ENCODE measurements at regions not wholly inside any gene's neighbourhood (a gene's known extent, or its start where the extent isn't known, plus 50 kb on each side); places are given as distances from the start of the nearest gene placed in this dataset.
A peak's percentile ranks its signal among the peaks of the same experiment; 100 is the strongest.

DNA sequence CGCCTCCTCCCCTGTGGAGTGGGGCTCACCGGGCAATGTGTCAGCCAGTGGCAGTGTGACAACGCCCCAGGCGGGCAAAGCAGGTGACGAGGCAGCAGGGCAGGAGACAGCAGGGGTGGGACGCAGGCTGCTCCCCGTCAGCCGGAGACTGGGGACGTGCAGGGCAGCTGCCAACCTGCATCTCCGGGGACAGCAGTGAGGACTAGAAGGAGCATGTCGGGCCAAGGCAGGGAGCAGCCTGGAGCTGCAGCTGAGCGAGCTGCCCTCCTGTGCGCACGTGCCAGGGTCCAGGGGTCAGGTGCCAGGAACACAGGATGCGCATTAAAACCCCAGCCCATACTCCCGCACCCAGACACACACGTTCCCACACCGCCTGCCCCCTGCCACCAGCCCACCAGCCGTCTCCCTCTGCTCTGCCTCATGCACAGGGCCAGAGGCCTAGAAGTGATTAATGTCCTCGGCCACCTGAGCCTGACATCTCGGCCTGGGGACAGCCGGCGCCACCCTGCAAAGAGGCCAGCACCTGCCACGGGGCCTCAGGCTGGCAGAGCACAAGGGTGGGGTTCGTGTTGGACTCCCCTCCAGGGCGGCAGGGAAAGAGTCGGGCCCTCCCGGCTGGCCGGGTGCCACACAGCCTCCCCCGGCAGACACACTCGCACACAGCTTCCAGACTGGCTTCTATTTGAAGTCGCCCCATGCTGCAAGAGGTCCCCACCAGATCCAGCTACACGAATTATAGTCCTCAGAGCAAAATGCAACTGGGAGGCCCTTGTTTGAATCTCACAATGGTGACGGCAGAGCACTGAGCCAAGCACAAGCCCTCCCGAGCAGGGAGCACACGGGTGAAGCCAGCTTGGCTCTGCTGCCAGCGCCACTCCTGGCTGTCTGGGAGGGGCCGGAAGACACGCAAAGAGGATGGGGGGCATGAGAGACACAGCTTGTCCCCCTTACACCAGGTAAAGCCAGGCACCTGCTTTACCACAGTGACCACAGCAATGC is 90.4 kb downstream of the RBFOX3 start:
- peak in 1 of 2 donors; percentile 15 for DNase-seq
- Histone ChIP-seq H3K27ac (no peak overlapping the region), H3K4me3 (no peak overlapping the region), H3K4me1 (no peaks in the 10 kb centered on the region), H3K9me3 (no peaks in the 10 kb centered on the region), H3K36me3 (no peaks in the 10 kb centered on the region), H3K27me3 (peaks cover 0 to 90% (median 39%) of the 10 kb centered on the region in 3 donors)
- TF ChIP-seq CTCF (IDR thresholded peaks at IDR 0.05): no peak
- no peak for TF ChIP-seq POLR2AphosphoS5 (IDR thresholded peaks at IDR 0.05)
- no peak for TF ChIP-seq POLR2A (IDR thresholded peaks at IDR 0.05)
- TF ChIP-seq EP300 (IDR thresholded peaks at IDR 0.05): no peak
- WGBS, 5 donors: 56 to 70% (median 58%) methylated on average over 17 to 39 of the region's 39 CpGs
- intact Hi-C loops (cut with DNase I; ENCODE audit: low total_unique reads): no loop called here

DNA sequence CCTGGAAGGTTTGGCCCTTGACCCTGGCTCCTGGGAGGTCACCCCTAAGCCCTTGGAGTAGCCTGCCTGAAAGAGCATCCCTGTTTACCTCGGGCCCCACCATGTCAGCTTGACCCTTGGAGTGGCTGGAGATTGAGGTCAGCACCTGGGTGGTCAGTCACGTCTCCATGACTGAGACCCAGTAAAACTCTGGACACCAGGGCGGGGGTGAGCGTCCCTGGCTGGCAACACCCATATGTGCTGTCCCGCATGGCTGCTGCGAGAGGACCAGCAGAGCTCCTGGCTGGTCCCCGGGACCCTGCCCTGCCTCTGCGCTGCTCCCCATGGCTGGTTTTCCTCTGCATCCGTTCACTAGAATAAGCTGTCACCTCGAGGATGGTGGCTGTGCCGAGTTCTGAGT is 91.2 kb downstream of the RBFOX3 start:
- H3K4me3 ChIP-seq: no peak overlapping the region
- no peak for DNase-seq
- 69 to 77% (median 74%) methylated on average over 7 to 11 of the region's 11 CpGs for WGBS, 5 donors
- H3K4me1 ChIP-seq: no peaks in the 10 kb centered on the region
- H3K36me3 ChIP-seq: no peaks in the 10 kb centered on the region
- no peaks in the 10 kb centered on the region for H3K9me3 ChIP-seq
- H3K27ac ChIP-seq: no peak overlapping the region
- no peak for TF ChIP-seq CTCF (IDR thresholded peaks at IDR 0.05)
- no peak for TF ChIP-seq POLR2A (IDR thresholded peaks at IDR 0.05)
- TF ChIP-seq POLR2AphosphoS5 (IDR thresholded peaks at IDR 0.05): no peak
- no peak for TF ChIP-seq EP300 (IDR thresholded peaks at IDR 0.05)
- peaks cover 0 to 88% (median 34%) of the 10 kb centered on the region in 3 donors for H3K27me3 ChIP-seq
- intact Hi-C loops (cut with DNase I; ENCODE audit: low total_unique reads): no loop called here

GRCh38 chr17:79518585-79519523 is 92.0 kb downstream of the RBFOX3 start:
- no peak overlapping the region for H3K4me3 ChIP-seq
- DNase-seq: no peak
- H3K27me3 ChIP-seq: peaks cover 0 to 88% (median 28%) of the 10 kb centered on the region in 3 donors
- 55 to 63% (median 59%) methylated on average over 25 to 31 of the region's 31 CpGs for WGBS, 5 donors
- no peak overlapping the region for H3K27ac ChIP-seq
- TF ChIP-seq POLR2AphosphoS5 (IDR thresholded peaks at IDR 0.05): no peak
- TF ChIP-seq POLR2A (IDR thresholded peaks at IDR 0.05): no peak
- no peak for TF ChIP-seq CTCF (IDR thresholded peaks at IDR 0.05)
- no peak for TF ChIP-seq EP300 (IDR thresholded peaks at IDR 0.05)
- H3K9me3 ChIP-seq: peaks cover 0 to 1% (median 0%) of the 10 kb centered on the region in 4 donors
- H3K4me1 ChIP-seq: no peaks in the 10 kb centered on the region
- intact Hi-C loops (cut with DNase I; ENCODE audit: low total_unique reads): no loop called here
- no peaks in the 10 kb centered on the region for H3K36me3 ChIP-seq
